ENCODE measurements at regions not wholly inside any gene's neighbourhood (a gene's known extent, or its start where the extent isn't known, plus 50 kb on each side); places are given as distances from the start of the nearest gene placed in this dataset.
"Not testable (repeated sequence)": the region's sequence is repeated elsewhere in the genome, so short reads cannot be mapped to it uniquely, and the experiment has no call there.

DNA sequence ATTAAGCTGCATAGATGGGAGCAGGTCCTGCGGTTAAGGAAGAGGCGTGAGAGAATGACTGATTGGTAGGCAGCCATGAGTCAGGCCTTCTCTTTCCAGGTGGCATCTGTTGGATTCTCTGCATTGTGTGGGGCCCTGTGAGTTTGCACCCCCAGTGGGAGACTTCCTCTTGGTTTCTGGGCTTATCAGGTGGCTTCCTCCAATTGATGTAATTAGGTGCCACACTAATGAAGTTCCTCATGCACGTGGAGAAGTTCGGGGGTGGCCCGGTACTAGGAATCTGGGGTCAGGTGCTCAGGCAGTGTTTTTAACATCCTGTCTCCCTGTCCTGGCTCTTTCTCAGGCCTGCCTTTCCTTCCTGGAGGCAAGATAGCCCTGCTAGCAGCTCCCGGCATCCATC, 765.1 kb upstream of the TMEM132C start:
- H3K27me3 ChIP-seq (ENCODE audit: insufficient read depth, low read length) = no peaks in the 10 kb centered on the region
- H3K9me3 ChIP-seq (ENCODE audit: insufficient read depth, low read depth, low read length) = no peaks in the 10 kb centered on the region
- H3K4me3 ChIP-seq (ENCODE audit: low read length) = no peak overlapping the region
- no peak overlapping the region for H3K9ac ChIP-seq (ENCODE audit: low read depth, low read length)
- no peaks in the 10 kb centered on the region for H3K36me3 ChIP-seq (ENCODE audit: insufficient read depth, low read depth, low read length)
- peaks cover 3% of the 10 kb centered on the region; the same call in 1 of the 2 replicates for H3K4me1 ChIP-seq (ENCODE audit: insufficient read depth, low read length)
- no peak overlapping the region for H3K27ac ChIP-seq (ENCODE audit: low read length)

DNA sequence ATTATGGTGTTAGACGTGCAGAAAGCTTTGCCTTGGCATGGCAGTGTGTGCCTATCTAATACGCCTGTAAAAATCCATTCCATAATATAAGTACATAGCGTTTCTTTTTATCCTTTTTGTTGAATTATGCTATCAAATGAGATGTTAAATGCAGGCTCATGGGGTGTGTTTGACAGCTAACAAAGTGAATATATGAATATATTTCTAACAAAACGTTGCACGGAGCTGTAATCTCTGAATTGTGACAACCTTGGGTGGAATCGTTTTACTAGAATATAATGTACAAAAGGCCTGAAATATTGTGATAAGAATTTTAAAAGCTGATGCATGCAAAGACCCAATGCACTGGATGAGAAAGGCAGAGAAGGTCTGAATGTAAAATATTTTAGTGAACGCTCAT, 763.7 kb upstream of the TMEM132C start:
- no peak overlapping the region for H3K27ac ChIP-seq (ENCODE audit: low read length)
- no peak overlapping the region for H3K9ac ChIP-seq (ENCODE audit: low read depth, low read length)
- H3K27me3 ChIP-seq (ENCODE audit: insufficient read depth, low read length) = no peaks in the 10 kb centered on the region
- H3K4me1 ChIP-seq (ENCODE audit: insufficient read depth, low read length) = peaks cover 3% of the 10 kb centered on the region; the same call in 1 of the 2 replicates
- no peaks in the 10 kb centered on the region for H3K36me3 ChIP-seq (ENCODE audit: insufficient read depth, low read depth, low read length)
- H3K9me3 ChIP-seq (ENCODE audit: insufficient read depth, low read depth, low read length) = no peaks in the 10 kb centered on the region
- H3K4me3 ChIP-seq (ENCODE audit: low read length) = no peak overlapping the region

DNA sequence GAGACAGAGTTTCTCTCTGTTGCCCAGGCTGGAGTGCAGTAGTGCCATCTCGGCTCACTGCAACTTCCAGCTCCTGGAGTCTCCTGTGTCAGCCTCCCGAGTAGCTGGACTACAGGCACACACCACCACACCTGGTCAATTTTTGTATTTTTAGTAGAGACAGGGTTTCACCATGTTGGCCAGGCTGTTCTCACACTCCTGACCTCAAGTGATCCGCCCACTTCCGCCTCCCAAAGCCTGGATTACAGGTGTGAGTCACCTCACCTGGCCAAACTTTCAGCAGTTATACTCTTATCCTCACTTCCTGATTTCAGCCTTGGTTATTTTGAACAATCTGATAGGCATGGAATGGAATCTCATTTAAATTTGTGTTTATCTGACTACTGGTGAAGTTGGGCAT, 763.0 kb upstream of the TMEM132C start:
- H3K27me3 ChIP-seq (ENCODE audit: insufficient read depth, low read length); H3K36me3 ChIP-seq (ENCODE audit: insufficient read depth, low read depth, low read length); H3K4me1 ChIP-seq (ENCODE audit: insufficient read depth, low read length); H3K9ac ChIP-seq (ENCODE audit: low read depth, low read length); H3K9me3 ChIP-seq (ENCODE audit: insufficient read depth, low read depth, low read length); H3K4me3 ChIP-seq (ENCODE audit: low read length); H3K27ac ChIP-seq (ENCODE audit: low read length): not testable (repeated sequence)

DNA sequence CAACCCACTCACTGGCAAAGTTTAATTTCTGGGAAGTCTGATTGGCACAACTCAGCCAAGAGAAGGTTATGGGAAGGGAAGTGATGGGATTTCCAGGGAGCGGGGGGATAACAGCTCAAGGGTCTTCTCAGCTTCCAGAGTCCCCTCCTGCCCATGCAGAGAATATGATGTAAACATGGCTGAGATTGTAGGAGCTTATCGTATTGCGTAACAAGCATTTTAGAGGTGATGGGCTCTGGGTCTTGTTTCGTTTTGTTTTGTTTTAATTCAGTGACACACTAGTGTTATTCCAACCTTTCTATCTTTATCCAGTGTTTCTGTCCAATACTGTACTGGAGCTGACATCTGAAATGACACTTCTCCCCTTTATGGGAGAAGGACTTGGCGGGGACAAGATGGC, 762.1 kb upstream of the TMEM132C start:
- no peak overlapping the region for H3K9ac ChIP-seq (ENCODE audit: low read depth, low read length)

DNA sequence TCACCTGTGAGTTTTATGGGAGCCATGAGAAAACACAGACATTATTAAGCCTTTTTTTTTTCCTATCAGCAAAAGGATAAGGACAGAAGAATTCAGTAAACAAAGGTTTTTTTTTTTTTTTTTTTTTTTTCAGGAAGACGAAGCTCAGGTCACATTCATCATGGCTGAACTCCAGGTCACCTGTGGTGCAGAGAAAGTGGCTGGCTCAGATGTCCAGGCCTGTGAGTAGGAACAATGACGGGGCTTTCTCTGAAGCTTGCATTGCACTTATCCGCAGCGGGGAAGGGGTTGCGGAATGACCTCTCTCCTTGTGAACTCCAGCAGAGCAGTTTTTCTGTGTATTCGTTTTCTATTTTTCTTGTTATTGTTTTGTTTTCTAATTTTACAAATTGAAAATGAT, 759.6 kb upstream of the TMEM132C start:
- Histone ChIP-seq H3K4me1 (ENCODE audit: insufficient read depth, low read length) (no peaks in the 10 kb centered on the region), H3K9me3 (ENCODE audit: insufficient read depth, low read depth, low read length) (no peaks in the 10 kb centered on the region), H3K4me3 (ENCODE audit: low read length) (no peak overlapping the region), H3K27ac (ENCODE audit: low read length) (no peak overlapping the region), H3K9ac (ENCODE audit: low read depth, low read length) (no peak overlapping the region), H3K36me3 (ENCODE audit: insufficient read depth, low read depth, low read length) (no peaks in the 10 kb centered on the region), H3K27me3 (ENCODE audit: insufficient read depth, low read length) (no peaks in the 10 kb centered on the region)

More for the DNA sequence above, 762.1 kb upstream of the TMEM132C start:
- H3K4me3 ChIP-seq (ENCODE audit: low read length) = no peak overlapping the region
- H3K27me3 ChIP-seq (ENCODE audit: insufficient read depth, low read length) = no peaks in the 10 kb centered on the region
- H3K27ac ChIP-seq (ENCODE audit: low read length) = no peak overlapping the region
- H3K9me3 ChIP-seq (ENCODE audit: insufficient read depth, low read depth, low read length) = no peaks in the 10 kb centered on the region
- H3K4me1 ChIP-seq (ENCODE audit: insufficient read depth, low read length) = peaks cover under 1% of the 10 kb centered on the region; the same call in 1 of the 2 replicates
- H3K36me3 ChIP-seq (ENCODE audit: insufficient read depth, low read depth, low read length) = no peaks in the 10 kb centered on the region

DNA sequence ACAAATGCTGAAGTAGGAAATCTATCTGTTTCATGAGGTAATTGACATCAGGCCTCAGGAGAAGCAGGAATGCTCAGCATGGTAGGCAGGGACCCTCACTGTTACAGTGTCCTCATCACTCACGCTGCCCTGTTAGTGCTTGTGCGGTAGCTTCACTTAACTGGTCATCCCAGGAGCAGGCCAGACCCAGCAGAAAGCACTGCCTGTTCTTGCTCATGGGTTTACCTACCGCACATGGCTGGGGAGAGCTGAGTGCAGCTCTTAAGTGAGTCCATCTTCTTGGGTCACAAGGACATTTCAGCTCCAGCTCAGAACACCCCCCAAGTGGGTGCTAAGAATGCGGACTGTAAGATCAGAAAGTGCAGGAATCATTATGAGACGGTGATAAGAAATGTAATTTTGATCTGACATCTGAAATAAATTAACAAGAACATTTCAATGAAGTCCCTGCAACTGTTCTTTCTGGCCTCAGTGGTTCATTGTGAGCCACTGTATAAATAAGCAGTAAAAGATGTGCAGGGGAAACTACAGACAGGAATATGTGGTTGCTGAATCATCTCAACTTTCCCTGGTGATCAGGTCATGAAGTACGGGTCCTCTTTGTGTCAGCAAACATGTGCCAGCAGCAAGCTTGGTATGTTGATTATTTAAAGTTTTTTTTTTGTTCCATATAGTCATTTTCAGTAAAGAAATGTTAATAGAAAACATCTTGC, 757.7 kb upstream of the TMEM132C start:
- H3K4me1 ChIP-seq (ENCODE audit: insufficient read depth, low read length) = no peaks in the 10 kb centered on the region
- H3K36me3 ChIP-seq (ENCODE audit: insufficient read depth, low read depth, low read length) = no peaks in the 10 kb centered on the region
- no peak overlapping the region for H3K27ac ChIP-seq (ENCODE audit: low read length)
- H3K4me3 ChIP-seq (ENCODE audit: low read length) = no peak overlapping the region
- no peaks in the 10 kb centered on the region for H3K27me3 ChIP-seq (ENCODE audit: insufficient read depth, low read length)
- no peak overlapping the region for H3K9ac ChIP-seq (ENCODE audit: low read depth, low read length)
- no peaks in the 10 kb centered on the region for H3K9me3 ChIP-seq (ENCODE audit: insufficient read depth, low read depth, low read length)

DNA sequence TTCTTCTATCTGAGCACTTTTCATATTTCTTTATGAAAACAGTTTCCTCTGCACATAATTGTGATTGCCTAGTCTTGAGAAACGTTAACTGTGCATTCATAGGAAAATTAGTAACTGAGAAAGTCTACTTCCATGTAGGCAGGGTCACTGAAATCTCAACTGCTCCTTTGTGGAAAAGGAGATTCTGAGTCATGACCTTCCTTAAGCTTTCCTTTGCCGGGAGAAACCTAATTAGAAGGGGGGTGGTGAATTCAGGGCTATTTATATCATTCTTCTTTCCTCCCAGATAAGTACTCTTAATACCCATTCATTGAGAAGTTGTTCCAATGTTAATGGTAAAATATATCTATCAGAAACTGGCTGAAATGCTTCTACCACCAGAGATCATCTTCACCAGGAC, 751.0 kb upstream of the TMEM132C start:
- Histone ChIP-seq H3K36me3 (ENCODE audit: insufficient read depth, low read depth, low read length) (no peaks in the 10 kb centered on the region), H3K9ac (ENCODE audit: low read depth, low read length) (no peak overlapping the region), H3K27me3 (ENCODE audit: insufficient read depth, low read length) (no peaks in the 10 kb centered on the region), H3K9me3 (ENCODE audit: insufficient read depth, low read depth, low read length) (no peaks in the 10 kb centered on the region), H3K4me3 (ENCODE audit: low read length) (no peak overlapping the region), H3K4me1 (ENCODE audit: insufficient read depth, low read length) (no peaks in the 10 kb centered on the region), H3K27ac (ENCODE audit: low read length) (no peak overlapping the region)

DNA sequence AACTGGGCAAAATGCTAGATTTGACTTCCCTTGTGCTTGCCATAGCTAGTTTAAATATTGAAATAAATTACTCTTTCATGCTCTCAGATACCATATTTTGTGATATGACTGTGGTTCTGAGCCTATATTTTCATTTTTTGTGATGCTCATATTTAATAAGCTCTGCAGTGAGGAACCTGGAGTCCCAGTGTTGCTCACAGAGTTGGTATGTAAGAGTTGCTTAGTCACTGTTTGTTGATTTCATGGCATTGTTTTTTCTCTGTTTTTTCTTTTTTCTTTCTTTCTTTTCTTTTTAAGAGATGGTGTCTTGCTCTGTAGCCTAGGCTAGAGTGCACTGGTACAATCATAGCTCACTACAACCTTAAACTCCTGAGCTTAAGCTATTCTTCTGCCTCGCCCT, 750.5 kb upstream of the TMEM132C start:
- Histone ChIP-seq H3K4me1 (ENCODE audit: insufficient read depth, low read length) (no peaks in the 10 kb centered on the region), H3K9me3 (ENCODE audit: insufficient read depth, low read depth, low read length) (no peaks in the 10 kb centered on the region), H3K36me3 (ENCODE audit: insufficient read depth, low read depth, low read length) (no peaks in the 10 kb centered on the region), H3K4me3 (ENCODE audit: low read length) (no peak overlapping the region), H3K9ac (ENCODE audit: low read depth, low read length) (no peak overlapping the region), H3K27me3 (ENCODE audit: insufficient read depth, low read length) (no peaks in the 10 kb centered on the region), H3K27ac (ENCODE audit: low read length) (no peak overlapping the region)

DNA sequence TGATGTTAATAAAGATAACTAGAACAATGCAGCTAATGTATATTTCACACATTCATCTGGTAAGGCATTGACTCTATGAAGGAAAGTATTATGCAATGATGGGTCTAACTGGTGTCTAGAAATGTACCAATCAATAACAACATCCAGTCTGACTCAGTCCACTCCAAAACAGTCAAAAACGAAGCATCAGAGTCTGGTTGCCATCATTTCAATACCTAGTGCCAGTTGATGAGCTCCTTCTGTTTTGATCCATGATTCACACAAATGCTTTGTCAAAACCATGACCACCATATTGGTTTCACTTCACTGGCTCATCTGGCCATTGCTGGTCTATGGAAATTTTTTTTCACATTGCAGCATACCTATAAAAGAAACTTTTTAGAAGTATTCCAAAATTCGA, 747.2 kb upstream of the TMEM132C start:
- no peak overlapping the region for H3K4me3 ChIP-seq (ENCODE audit: low read length)
- no peaks in the 10 kb centered on the region for H3K9me3 ChIP-seq (ENCODE audit: insufficient read depth, low read depth, low read length)
- no peak overlapping the region for H3K27ac ChIP-seq (ENCODE audit: low read length)
- H3K4me1 ChIP-seq (ENCODE audit: insufficient read depth, low read length) = no peaks in the 10 kb centered on the region
- H3K9ac ChIP-seq (ENCODE audit: low read depth, low read length) = no peak overlapping the region
- no peaks in the 10 kb centered on the region for H3K36me3 ChIP-seq (ENCODE audit: insufficient read depth, low read depth, low read length)
- no peaks in the 10 kb centered on the region for H3K27me3 ChIP-seq (ENCODE audit: insufficient read depth, low read length)

DNA sequence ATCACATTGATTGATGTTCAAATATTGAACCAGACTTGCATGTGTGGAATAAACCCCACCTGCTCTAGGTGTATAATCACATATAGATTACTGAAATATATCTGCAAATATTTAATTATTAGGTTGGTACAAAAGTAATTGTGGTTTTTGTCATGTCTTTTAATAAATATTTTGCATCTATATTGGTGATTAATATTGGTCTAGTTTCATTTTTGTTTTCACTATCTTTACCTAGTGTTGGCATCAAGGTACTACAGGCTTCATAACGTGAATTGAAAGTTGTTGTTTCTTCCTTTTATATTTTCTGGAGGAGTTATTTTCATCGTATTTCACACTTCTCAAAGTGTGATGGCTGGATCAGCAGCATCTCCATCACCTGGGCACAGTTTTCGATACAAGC, 740.0 kb upstream of the TMEM132C start:
- no peak overlapping the region for H3K9ac ChIP-seq (ENCODE audit: low read depth, low read length)
- H3K27ac ChIP-seq (ENCODE audit: low read length) = no peak overlapping the region
- H3K4me3 ChIP-seq (ENCODE audit: low read length) = no peak overlapping the region
- H3K36me3 ChIP-seq (ENCODE audit: insufficient read depth, low read depth, low read length) = no peaks in the 10 kb centered on the region
- no peaks in the 10 kb centered on the region for H3K27me3 ChIP-seq (ENCODE audit: insufficient read depth, low read length)
- H3K9me3 ChIP-seq (ENCODE audit: insufficient read depth, low read depth, low read length) = no peaks in the 10 kb centered on the region
- H3K4me1 ChIP-seq (ENCODE audit: insufficient read depth, low read length) = no peaks in the 10 kb centered on the region

DNA sequence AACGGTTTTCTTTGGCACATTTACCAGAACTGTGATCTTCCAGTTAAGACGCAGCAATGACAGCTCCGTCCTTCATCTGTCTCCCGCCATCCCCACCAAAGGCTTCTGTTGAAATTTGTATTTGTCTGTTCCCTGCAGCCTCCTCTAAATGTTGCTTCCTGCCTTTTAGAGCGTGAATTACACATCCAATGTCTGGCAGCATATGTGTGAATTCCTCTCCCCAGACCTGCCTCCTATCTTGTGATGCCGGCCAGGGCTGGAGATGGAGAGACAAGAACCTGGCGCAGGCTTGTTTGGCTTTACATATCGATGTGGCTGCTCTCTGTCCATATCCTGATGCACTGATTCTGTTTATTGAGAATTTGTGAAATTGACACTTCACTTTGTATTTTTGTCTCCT, 738.4 kb upstream of the TMEM132C start:
- Histone ChIP-seq H3K27me3 (ENCODE audit: insufficient read depth, low read length) (no peaks in the 10 kb centered on the region), H3K9me3 (ENCODE audit: insufficient read depth, low read depth, low read length) (no peaks in the 10 kb centered on the region), H3K36me3 (ENCODE audit: insufficient read depth, low read depth, low read length) (no peaks in the 10 kb centered on the region), H3K9ac (ENCODE audit: low read depth, low read length) (no peak overlapping the region), H3K27ac (ENCODE audit: low read length) (no peak overlapping the region), H3K4me3 (ENCODE audit: low read length) (no peak overlapping the region), H3K4me1 (ENCODE audit: insufficient read depth, low read length) (no peaks in the 10 kb centered on the region)

DNA sequence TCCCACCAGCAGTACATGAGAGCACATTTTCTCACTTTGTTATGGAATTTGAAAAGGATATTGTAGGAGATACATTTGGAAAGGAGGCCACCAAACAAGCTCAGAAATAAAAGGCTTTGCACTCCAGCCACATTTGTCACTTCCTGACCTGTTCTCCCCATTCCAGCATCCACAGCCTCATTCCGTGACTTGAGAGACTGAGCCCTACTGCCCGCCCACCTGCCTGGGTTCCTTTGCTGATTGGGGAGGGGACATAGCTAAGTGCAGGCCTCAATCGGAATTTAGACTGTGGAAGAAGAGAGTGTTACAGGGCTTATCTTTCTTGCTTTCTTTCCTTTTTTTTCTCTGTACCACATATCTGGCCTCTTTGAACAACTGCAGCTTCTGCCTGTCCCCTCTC, 735.4 kb upstream of the TMEM132C start:
- Histone ChIP-seq H3K36me3 (ENCODE audit: insufficient read depth, low read depth, low read length) (no peaks in the 10 kb centered on the region), H3K9ac (ENCODE audit: low read depth, low read length) (no peak overlapping the region), H3K27ac (ENCODE audit: low read length) (no peak overlapping the region), H3K4me3 (ENCODE audit: low read length) (no peak overlapping the region), H3K27me3 (ENCODE audit: insufficient read depth, low read length) (no peaks in the 10 kb centered on the region), H3K4me1 (ENCODE audit: insufficient read depth, low read length) (no peaks in the 10 kb centered on the region; the same call in 1 of the 2 replicates), H3K9me3 (ENCODE audit: insufficient read depth, low read depth, low read length) (peaks cover 8% of the 10 kb centered on the region)

All from iPS-20b (cell line).